Vagina (tissue), 2 donors: ENCODE measurements at regions not wholly inside any gene's neighbourhood (a gene's known extent, or its start where the extent isn't known, plus 50 kb on each side); places are given as distances from the start of the nearest gene placed in this dataset.

Source experiments
- DNase-seq, 2 donors: peaks; one replicate each; pipeline ENCODE4 v3.0.0-alpha.2; 2017; ENCODE audit errors: extremely low spot score in 2 of 2
- H3K27ac ChIP-seq: fragments of 200-600 bp; sonication (generic); one replicate; pipeline ENCODE4 v1.5.1; 2019
- H3K27me3 ChIP-seq: fragments of 200-600 bp; sonication (generic); one replicate; pipeline ENCODE4 v1.5.1; 2019
- H3K36me3 ChIP-seq, 2 donors: fragments of 200-600 bp; sonication (generic); one replicate each; pipeline ENCODE4 v1.5.1; 2017 to 2019
- H3K4me1 ChIP-seq: fragments of 200-600 bp; sonication (generic); one replicate; pipeline ENCODE4 v1.5.1; 2019
- H3K4me3 ChIP-seq, 2 donors: fragments of 200-600 bp; sonication (generic); 1 replicate in 1 of 2; 2 replicates in 1 of 2; pipeline ENCODE4 v1.5.1; 2016 to 2019
- H3K9me3 ChIP-seq: fragments of 200-600 bp; sonication (generic); one replicate; pipeline ENCODE4 v1.5.1; 2019
- CTCF ChIP-seq, 3 experiments: fragments of 450-650 bp in 2 of 3; fragments of 200-600 bp in 1 of 3; sonication (generic) in 1 of 3; IDR thresholded peaks; one replicate each; pipeline ENCODE4 v1.5.1; 2017 to 2019; ENCODE audit warnings: antibody characterized with exemption in 3 of 3, mild to moderate bottlenecking in 2 of 3, moderate library complexity in 2 of 3
- POLR2A ChIP-seq, 2 donors: fragments of 450-650 bp; IDR thresholded peaks; one replicate each; pipeline ENCODE4 v1.6.1; 2017; ENCODE audit warnings: antibody characterized with exemption in 2 of 2, mild to moderate bottlenecking in 2 of 2, moderate library complexity in 2 of 2
- POLR2AphosphoS5 ChIP-seq, 2 donors: sonication (generic); formaldehyde crosslinking; IDR thresholded peaks; one replicate each; pipeline ENCODE4 v1.9.0; 2017; ENCODE audit warnings: antibody characterized with exemption in 2 of 2, mild to moderate bottlenecking in 2 of 2, low read depth in 1 of 2; ENCODE audit not compliant: insufficient read depth in 1 of 2
- intact Hi-C: fragments of 100-400 bp; cut with DNase I; formaldehyde crosslinking; loops from one replicate; pipeline ENCODE4 v1.15.1; 2023

- Histone ChIP-seq H3K4me1 (no peaks in the 10 kb centered on the region), H3K27me3 (no peaks in the 10 kb centered on the region), H3K27ac (no peak overlapping the region), H3K36me3 (no peaks in the 10 kb centered on the region), H3K4me3 (no peak overlapping the region), H3K9me3 (no peaks in the 10 kb centered on the region)
- DNase-seq, result no peak
- no peak for TF ChIP-seq POLR2AphosphoS5 (IDR thresholded peaks at IDR 0.05; ENCODE audit: insufficient read depth in 1 of 2, low read depth in 1 of 2)
- no peak for TF ChIP-seq CTCF (IDR thresholded peaks at IDR 0.05)
- no peak for TF ChIP-seq POLR2A (IDR thresholded peaks at IDR 0.05)
- intact Hi-C loops, result no loop called here
Measured at GRCh38 chr2:83956991-83957390, 502.1 kb downstream of the SUCLG1 start.

DNA sequence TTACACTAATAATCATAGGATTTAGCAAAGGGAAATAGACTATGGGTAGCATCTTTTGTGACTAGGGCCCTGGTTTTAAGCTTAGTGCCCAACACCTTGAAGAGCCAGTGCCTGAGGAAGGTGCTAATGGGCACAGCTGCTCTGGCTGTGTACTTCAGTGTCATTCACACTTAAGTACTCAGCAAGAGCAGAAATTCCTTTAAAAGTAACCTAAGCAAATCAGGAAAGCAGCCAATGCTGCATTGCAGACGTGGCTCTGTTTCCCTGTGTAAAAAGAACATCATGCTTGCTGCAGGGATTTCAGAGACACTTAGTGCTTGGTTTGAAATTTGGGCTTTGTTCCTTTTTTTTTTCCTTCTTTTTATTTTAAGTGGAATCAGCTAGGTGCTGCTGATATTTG, 505.4 kb downstream of the SUCLG1 start:
- H3K4me3 ChIP-seq, result no peak overlapping the region
- H3K4me1 ChIP-seq, result no peaks in the 10 kb centered on the region
- H3K27ac ChIP-seq, result no peak overlapping the region
- H3K27me3 ChIP-seq, result no peaks in the 10 kb centered on the region
- intact Hi-C loops, result no loop called here
- H3K9me3 ChIP-seq, result no peaks in the 10 kb centered on the region
- H3K36me3 ChIP-seq, result no peaks in the 10 kb centered on the region
- TF ChIP-seq POLR2AphosphoS5 (IDR thresholded peaks at IDR 0.05; ENCODE audit: insufficient read depth in 1 of 2, low read depth in 1 of 2) (no peak), POLR2A (IDR thresholded peaks at IDR 0.05) (no peak), CTCF (IDR thresholded peaks at IDR 0.05) (no peak)
- no peak for DNase-seq

- no peak for DNase-seq
- Histone ChIP-seq H3K27ac (no peak overlapping the region), H3K9me3 (no peaks in the 10 kb centered on the region), H3K36me3 (no peaks in the 10 kb centered on the region), H3K4me1 (no peaks in the 10 kb centered on the region), H3K27me3 (no peaks in the 10 kb centered on the region), H3K4me3 (no peak overlapping the region)
- intact Hi-C loops, result no loop called here
- TF ChIP-seq CTCF (IDR thresholded peaks at IDR 0.05), result no peak
Measured at GRCh38 chr2:83951378-83951947, 507.6 kb downstream of the SUCLG1 start.

GRCh38 chr2:83949361-83949760, 509.7 kb downstream of the SUCLG1 start:
- H3K27ac ChIP-seq, result no peak overlapping the region
- H3K4me1 ChIP-seq, result no peaks in the 10 kb centered on the region
- no peak for DNase-seq
- H3K36me3 ChIP-seq, result no peaks in the 10 kb centered on the region
- intact Hi-C loops, result no loop called here
- TF ChIP-seq POLR2A (IDR thresholded peaks at IDR 0.05), result no peak
- TF ChIP-seq POLR2AphosphoS5 (IDR thresholded peaks at IDR 0.05; ENCODE audit: insufficient read depth in 1 of 2, low read depth in 1 of 2), result no peak
- TF ChIP-seq CTCF (IDR thresholded peaks at IDR 0.05), result no peak
- H3K9me3 ChIP-seq, result no peaks in the 10 kb centered on the region
- no peaks in the 10 kb centered on the region for H3K27me3 ChIP-seq
- no peak overlapping the region for H3K4me3 ChIP-seq

GRCh38 chr2:83944191-83944590, 514.9 kb downstream of the SUCLG1 start:
- no peaks in the 10 kb centered on the region for H3K36me3 ChIP-seq
- no peaks in the 10 kb centered on the region for H3K9me3 ChIP-seq
- H3K4me1 ChIP-seq, result no peaks in the 10 kb centered on the region
- no peak for DNase-seq
- no peak overlapping the region for H3K27ac ChIP-seq
- H3K4me3 ChIP-seq, result no peak overlapping the region
- H3K27me3 ChIP-seq, result no peaks in the 10 kb centered on the region
- TF ChIP-seq POLR2AphosphoS5 (IDR thresholded peaks at IDR 0.05; ENCODE audit: insufficient read depth in 1 of 2, low read depth in 1 of 2) (no peak), POLR2A (IDR thresholded peaks at IDR 0.05) (no peak), CTCF (IDR thresholded peaks at IDR 0.05) (no peak)
- intact Hi-C loops, result no loop called here
